ENCODE measurements at regions not wholly inside any gene's neighbourhood (a gene's known extent, or its start where the extent isn't known, plus 50 kb on each side); places are given as distances from the start of the nearest gene placed in this dataset.

DNA sequence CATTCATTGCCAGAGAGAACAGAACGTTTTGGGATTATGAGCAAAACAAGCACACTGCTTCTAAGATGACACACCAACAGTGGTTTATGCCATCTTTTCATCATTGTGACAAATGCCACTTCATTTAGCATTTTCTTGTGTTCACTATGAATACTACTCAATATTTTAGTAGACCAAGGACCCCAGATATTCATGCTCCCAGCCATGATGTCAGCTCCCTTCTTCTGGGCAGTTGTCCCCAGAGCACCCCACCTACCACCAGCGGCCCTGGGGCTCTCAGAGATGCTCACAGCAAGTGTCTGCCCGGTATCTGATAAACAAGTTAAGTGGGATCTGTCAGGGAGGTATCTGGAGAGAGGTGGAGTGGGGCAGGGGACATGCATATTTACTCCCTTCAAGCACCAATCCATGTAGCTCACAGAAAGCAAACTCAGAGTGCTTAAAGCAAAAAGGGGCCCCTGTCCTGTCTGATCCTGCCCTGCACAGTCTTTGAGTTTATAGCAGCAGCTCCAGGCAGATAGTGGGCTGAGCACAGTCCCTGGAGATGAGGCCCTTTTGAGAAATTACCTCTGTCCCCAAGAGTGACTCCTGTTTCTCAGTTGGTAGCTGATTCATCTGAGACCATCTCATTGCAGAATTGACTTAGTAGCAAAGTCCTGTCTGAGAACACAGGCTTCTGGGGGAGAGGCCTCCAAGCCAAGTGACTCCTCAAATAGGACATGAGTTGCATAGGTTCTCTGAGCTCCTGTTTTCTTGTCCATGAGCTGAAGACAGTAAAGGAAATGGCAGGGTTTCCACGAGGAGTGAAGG lies 281.8 kb upstream of the KLF6 start:
- TF ChIP-seq, protein P1, sequence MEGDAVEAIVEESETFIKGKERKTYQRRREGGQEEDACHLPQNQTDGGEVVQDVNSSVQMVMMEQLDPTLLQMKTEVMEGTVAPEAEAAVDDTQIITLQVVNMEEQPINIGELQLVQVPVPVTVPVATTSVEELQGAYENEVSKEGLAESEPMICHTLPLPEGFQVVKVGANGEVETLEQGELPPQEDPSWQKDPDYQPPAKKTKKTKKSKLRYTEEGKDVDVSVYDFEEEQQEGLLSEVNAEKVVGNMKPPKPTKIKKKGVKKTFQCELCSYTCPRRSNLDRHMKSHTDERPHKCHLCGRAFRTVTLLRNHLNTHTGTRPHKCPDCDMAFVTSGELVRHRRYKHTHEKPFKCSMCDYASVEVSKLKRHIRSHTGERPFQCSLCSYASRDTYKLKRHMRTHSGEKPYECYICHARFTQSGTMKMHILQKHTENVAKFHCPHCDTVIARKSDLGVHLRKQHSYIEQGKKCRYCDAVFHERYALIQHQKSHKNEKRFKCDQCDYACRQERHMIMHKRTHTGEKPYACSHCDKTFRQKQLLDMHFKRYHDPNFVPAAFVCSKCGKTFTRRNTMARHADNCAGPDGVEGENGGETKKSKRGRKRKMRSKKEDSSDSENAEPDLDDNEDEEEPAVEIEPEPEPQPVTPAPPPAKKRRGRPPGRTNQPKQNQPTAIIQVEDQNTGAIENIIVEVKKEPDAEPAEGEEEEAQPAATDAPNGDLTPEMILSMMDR (IDR thresholded peaks at IDR 0.05), result no peak
- TF ChIP-seq EP300 (IDR thresholded peaks at IDR 0.05), result no peak
- no peak for TF ChIP-seq POLR2A (IDR thresholded peaks at IDR 0.05)
